Fibroblast of lung (primary cell): ENCODE measurements at regions not wholly inside any gene's neighbourhood (a gene's known extent, or its start where the extent isn't known, plus 50 kb on each side); places are given as distances from the start of the nearest gene placed in this dataset.
"Not testable (repeated sequence)": the region's sequence is repeated elsewhere in the genome, so short reads cannot be mapped to it uniquely, and the experiment has no call there.

Source experiments
- CTCF ChIP-seq, 2 donors: IDR thresholded peaks in 1 of 2; conservative IDR thresholded peaks in 1 of 2; 1 replicate in 1 of 2; 2 replicates in 1 of 2; pipeline ENCODE4 v1.5.1; 2011 to 2012; ENCODE audit warnings: low read length in 2 of 2, control low read depth in 1 of 2, inconsistent platforms in 1 of 2, low read depth in 1 of 2, mild to moderate bottlenecking in 1 of 2
- EZH2 ChIP-seq: IDR thresholded peaks from 2 replicates; pipeline ENCODE4 v1.5.1; 2012; ENCODE audit warnings: low read length, control low read depth, mild to moderate bottlenecking; ENCODE audit errors: missing control alignments

- TF ChIP-seq CTCF (conservative IDR thresholded peaks at IDR 0.05 in 1 of 2, IDR thresholded peaks at IDR 0.05 in 1 of 2; ENCODE audit: low read depth in 1 of 2, low read length in 2 of 2); EZH2: not testable (repeated sequence)
These were observed 75.9 kb upstream of the SFSWAP start for GRCh38 chr12:131635012-131635411.
